ENCODE measurements at regions not wholly inside any gene's neighbourhood (a gene's known extent, or its start where the extent isn't known, plus 50 kb on each side); places are given as distances from the start of the nearest gene placed in this dataset.

GRCh38 chr2:65706411-65706810 lies 274.0 kb upstream of the SPRED2 start:
- H3K27ac ChIP-seq (ENCODE audit: insufficient read depth, low read length): no peak overlapping the region
- CTCF ChIA-PET: no interaction called here

More at GRCh38 chr2:65706411-65706810, 274.0 kb upstream of the SPRED2 start:
- Histone ChIP-seq H3K79me1 (ENCODE audit: low read depth in 1 of 2, low read length in 2 of 2) (no peaks in the 10 kb centered on the region), H4K91ac (ENCODE audit: insufficient read depth, low read depth, low read length) (no peak overlapping the region), H2AK9ac (replicated peaks; ENCODE audit: low read depth, low read length, poor library complexity) (no peak overlapping the region), H3K36me3 (ENCODE audit: control insufficient read depth, insufficient read depth, low read length) (no peaks in the 10 kb centered on the region), H3K23ac (ENCODE audit: low read depth, low read length) (no peak overlapping the region), H3K4me2 (ENCODE audit: low read depth, low read length) (no peak overlapping the region), H3K9me1 (ENCODE audit: insufficient read depth, low read length) (peaks cover 2% of the 10 kb centered on the region; the same call in 1 of the 2 replicates), H4K20me1 (ENCODE audit: insufficient read depth, low read length) (no peaks in the 10 kb centered on the region), H3K18ac (ENCODE audit: low read depth, low read length) (no peak overlapping the region), H3K4me1 (ENCODE audit: control insufficient read depth, insufficient read depth, low read length) (peaks cover 5% of the 10 kb centered on the region), H3K9me3 (ENCODE audit: control insufficient read depth, insufficient read depth, low read length) (no peaks in the 10 kb centered on the region), H4K8ac (ENCODE audit: low read depth in 2 of 2, low read length in 2 of 2) (no peak overlapping the region), H2AFZ (replicated peaks; ENCODE audit: low read length, poor library complexity) (no peak overlapping the region), H4K5ac (ENCODE audit: low read depth, low read length) (no peak overlapping the region), H3K56ac (ENCODE audit: extremely low read depth, insufficient read depth, low read length) (no peak overlapping the region), H2BK15ac (ENCODE audit: low read depth, low read length) (no peak overlapping the region), H3K4ac (ENCODE audit: low read depth, low read length) (no peak overlapping the region), H3K14ac (replicated peaks; ENCODE audit: low read depth, low read length) (no peak overlapping the region), H2BK120ac (ENCODE audit: low read depth, low read length) (no peak overlapping the region), H3K27me3 (ENCODE audit: control insufficient read depth, insufficient read depth, low read length) (peaks cover 6% of the 10 kb centered on the region; the same call in 1 of the 2 replicates), H2AK5ac (ENCODE audit: low read depth, low read length) (no peak overlapping the region), H2BK5ac (ENCODE audit: low read depth, low read length, poor library complexity, severe bottlenecking) (no peak overlapping the region), H3K4me3 (ENCODE audit: insufficient read depth, low read depth, low read length) (no peak overlapping the region), H3K9ac (ENCODE audit: low read depth, low read length) (no peak overlapping the region), H2BK20ac (ENCODE audit: low read depth, low read length) (no peak overlapping the region)
- DNase-seq (no peak), ATAC-seq (ENCODE audit: low read depth) (no peak)
- TF ChIP-seq RCOR1 (IDR thresholded peaks at IDR 0.05; ENCODE audit: insufficient replicate concordance, low read length) (no peak), CHD1 (IDR thresholded peaks at IDR 0.05; ENCODE audit: low read depth, low read length) (no peak), MAFK (IDR thresholded peaks at IDR 0.05; ENCODE audit: low read depth, low read length) (no peak), RFX5 (IDR thresholded peaks at IDR 0.05; ENCODE audit: low read depth, low read length) (no peak), MXI1 (IDR thresholded peaks at IDR 0.05; ENCODE audit: borderline replicate concordance, low read depth, low read length) (no peak), MAZ (IDR thresholded peaks at IDR 0.05; ENCODE audit: borderline replicate concordance, low read depth, low read length) (no peak), ELK1 (IDR thresholded peaks at IDR 0.05; ENCODE audit: borderline replicate concordance, low read depth, low read length) (no peak), SMC3 (IDR thresholded peaks at IDR 0.05; ENCODE audit: low read depth, low read length) (no peak), USF2 (IDR thresholded peaks at IDR 0.05; ENCODE audit: low read depth, low read length) (no peak), POLR2A (IDR thresholded peaks at IDR 0.05; ENCODE audit: low read depth, low read length) (no peak), FOS (IDR thresholded peaks at IDR 0.05; ENCODE audit: low read depth, low read length) (no peak), CEBPB (IDR thresholded peaks at IDR 0.05; ENCODE audit: low read depth, low read length) (no peak), NFE2L2 (IDR thresholded peaks at IDR 0.05; ENCODE audit: low read depth, low read length) (no peak)
- POLR2A ChIA-PET (ENCODE audit: unreplicated experiment): no interaction called here
- BruUV-seq (replicated peaks): no TSS peak
- intact Hi-C loops (cut with micrococcal nuclease): no loop called here
- dilution Hi-C loops (cut with HindIII; ENCODE audit: low sequenced_read_pairs, unreplicated experiment): no loop called here
- WGBS, 2 experiments (ENCODE audit: extremely low coverage in 2 of 2, insufficient read length in 1 of 2): no CpG with 5 or more reads among the region's 1 CpG
- in situ Hi-C loops (cut with MboI; ENCODE audit: low sequenced_read_pairs): no loop called here

All from IMR-90 (cell line).